ENCODE measurements at regions not wholly inside any gene's neighbourhood (a gene's known extent, or its start where the extent isn't known, plus 50 kb on each side); places are given as distances from the start of the nearest gene placed in this dataset.

DNA sequence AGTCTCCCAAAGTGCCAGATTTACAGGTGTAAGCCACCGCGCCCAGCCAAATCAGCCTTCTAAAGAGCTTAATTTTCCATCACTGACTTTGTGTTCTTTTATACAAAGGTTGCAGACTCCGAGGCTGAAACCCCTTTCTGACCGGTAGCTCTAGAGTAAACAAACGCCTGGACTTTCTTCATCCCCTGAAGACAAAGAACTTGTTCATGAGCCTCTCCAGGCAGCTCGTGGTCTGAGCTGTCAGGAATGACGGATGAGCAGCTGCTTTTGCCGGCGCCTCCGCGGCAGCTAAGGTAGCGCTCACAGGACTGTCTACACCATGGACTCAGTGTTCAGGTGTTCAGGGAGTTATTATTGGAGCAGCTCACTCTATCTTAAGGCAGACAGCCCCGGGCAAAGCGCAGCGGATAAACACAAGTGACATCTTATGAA lies 128.5 kb upstream of the ERRFI1 start:
- no peaks in the 10 kb centered on the region for H3K9me2 ChIP-seq (replicated peaks; ENCODE audit: insufficient read depth, low read length)
- H3K4me2 ChIP-seq (ENCODE audit: low read depth, low read length, poor library complexity, severe bottlenecking) = no peak overlapping the region
- no peak overlapping the region for H3K27ac ChIP-seq (ENCODE audit: low read depth, low read length)
- no peaks in the 10 kb centered on the region for H4K20me1 ChIP-seq (ENCODE audit: low read depth, low read length)
- TF ChIP-seq EZH2phosphoT487 (conservative IDR thresholded peaks at IDR 0.05; ENCODE audit: low read length) = no peak
- TF ChIP-seq, protein P1, sequence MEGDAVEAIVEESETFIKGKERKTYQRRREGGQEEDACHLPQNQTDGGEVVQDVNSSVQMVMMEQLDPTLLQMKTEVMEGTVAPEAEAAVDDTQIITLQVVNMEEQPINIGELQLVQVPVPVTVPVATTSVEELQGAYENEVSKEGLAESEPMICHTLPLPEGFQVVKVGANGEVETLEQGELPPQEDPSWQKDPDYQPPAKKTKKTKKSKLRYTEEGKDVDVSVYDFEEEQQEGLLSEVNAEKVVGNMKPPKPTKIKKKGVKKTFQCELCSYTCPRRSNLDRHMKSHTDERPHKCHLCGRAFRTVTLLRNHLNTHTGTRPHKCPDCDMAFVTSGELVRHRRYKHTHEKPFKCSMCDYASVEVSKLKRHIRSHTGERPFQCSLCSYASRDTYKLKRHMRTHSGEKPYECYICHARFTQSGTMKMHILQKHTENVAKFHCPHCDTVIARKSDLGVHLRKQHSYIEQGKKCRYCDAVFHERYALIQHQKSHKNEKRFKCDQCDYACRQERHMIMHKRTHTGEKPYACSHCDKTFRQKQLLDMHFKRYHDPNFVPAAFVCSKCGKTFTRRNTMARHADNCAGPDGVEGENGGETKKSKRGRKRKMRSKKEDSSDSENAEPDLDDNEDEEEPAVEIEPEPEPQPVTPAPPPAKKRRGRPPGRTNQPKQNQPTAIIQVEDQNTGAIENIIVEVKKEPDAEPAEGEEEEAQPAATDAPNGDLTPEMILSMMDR (IDR thresholded peaks at IDR 0.05; ENCODE audit: insufficient read depth, low read length, poor library complexity, severe bottlenecking) = no peak
- H3K27me3 ChIP-seq (ENCODE audit: low read length) = no peaks in the 10 kb centered on the region
- H3K9me3 ChIP-seq (ENCODE audit: insufficient read depth, low read length) = no peaks in the 10 kb centered on the region
- H2AFZ ChIP-seq (ENCODE audit: low read depth, low read length, severe bottlenecking) = no peak overlapping the region
- no peak overlapping the region for H3K9ac ChIP-seq (ENCODE audit: low read length)
- H3F3A ChIP-seq (ENCODE audit: insufficient read depth) = no peaks in the 10 kb centered on the region
- no peak overlapping the region for H3K4me3 ChIP-seq (ENCODE audit: insufficient read depth, low read length, poor library complexity, severe bottlenecking)
- no peaks in the 10 kb centered on the region for H3K79me2 ChIP-seq (ENCODE audit: insufficient read depth, low read length)
- no peaks in the 10 kb centered on the region for H3K36me3 ChIP-seq (ENCODE audit: low read length)

DNA sequence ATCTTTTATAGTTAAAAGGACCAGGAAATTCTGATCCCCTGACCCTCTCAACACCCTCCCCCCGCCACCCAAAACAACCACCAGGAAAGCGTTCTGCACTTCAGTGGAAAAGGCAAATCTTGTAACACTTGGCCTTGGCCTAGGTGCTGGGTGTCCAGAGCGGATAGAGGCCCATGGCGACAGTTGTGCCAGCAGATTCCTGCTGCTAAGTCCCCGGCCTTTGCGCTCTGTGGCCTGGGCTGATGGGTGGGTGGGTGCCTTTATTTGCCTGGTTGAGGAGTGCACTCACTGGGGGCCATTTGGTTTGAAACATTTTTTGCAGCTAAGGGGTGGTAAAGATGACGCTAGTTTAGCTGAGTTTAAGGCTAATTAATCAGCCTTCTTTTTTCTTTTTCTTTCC lies 127.9 kb upstream of the ERRFI1 start:
- Histone ChIP-seq H3K27ac (ENCODE audit: low read depth, low read length) (no peak overlapping the region), H3K9ac (ENCODE audit: low read length) (no peak overlapping the region), H3K79me2 (ENCODE audit: insufficient read depth, low read length) (no peaks in the 10 kb centered on the region), H4K20me1 (ENCODE audit: low read depth, low read length) (no peaks in the 10 kb centered on the region), H3K9me3 (ENCODE audit: insufficient read depth, low read length) (no peaks in the 10 kb centered on the region), H3K4me2 (ENCODE audit: low read depth, low read length, poor library complexity, severe bottlenecking) (no peak overlapping the region), H2AFZ (ENCODE audit: low read depth, low read length, severe bottlenecking) (no peak overlapping the region), H3K9me2 (replicated peaks; ENCODE audit: insufficient read depth, low read length) (no peaks in the 10 kb centered on the region), H3K4me3 (ENCODE audit: insufficient read depth, low read length, poor library complexity, severe bottlenecking) (no peak overlapping the region), H3K27me3 (ENCODE audit: low read length) (no peaks in the 10 kb centered on the region), H3F3A (ENCODE audit: insufficient read depth) (no peaks in the 10 kb centered on the region), H3K36me3 (ENCODE audit: low read length) (no peaks in the 10 kb centered on the region)
- TF ChIP-seq, protein P1 (IDR thresholded peaks at IDR 0.05; ENCODE audit: insufficient read depth, low read length, poor library complexity, severe bottlenecking) = no peak
- no peak for TF ChIP-seq EZH2phosphoT487 (conservative IDR thresholded peaks at IDR 0.05; ENCODE audit: low read length)

DNA sequence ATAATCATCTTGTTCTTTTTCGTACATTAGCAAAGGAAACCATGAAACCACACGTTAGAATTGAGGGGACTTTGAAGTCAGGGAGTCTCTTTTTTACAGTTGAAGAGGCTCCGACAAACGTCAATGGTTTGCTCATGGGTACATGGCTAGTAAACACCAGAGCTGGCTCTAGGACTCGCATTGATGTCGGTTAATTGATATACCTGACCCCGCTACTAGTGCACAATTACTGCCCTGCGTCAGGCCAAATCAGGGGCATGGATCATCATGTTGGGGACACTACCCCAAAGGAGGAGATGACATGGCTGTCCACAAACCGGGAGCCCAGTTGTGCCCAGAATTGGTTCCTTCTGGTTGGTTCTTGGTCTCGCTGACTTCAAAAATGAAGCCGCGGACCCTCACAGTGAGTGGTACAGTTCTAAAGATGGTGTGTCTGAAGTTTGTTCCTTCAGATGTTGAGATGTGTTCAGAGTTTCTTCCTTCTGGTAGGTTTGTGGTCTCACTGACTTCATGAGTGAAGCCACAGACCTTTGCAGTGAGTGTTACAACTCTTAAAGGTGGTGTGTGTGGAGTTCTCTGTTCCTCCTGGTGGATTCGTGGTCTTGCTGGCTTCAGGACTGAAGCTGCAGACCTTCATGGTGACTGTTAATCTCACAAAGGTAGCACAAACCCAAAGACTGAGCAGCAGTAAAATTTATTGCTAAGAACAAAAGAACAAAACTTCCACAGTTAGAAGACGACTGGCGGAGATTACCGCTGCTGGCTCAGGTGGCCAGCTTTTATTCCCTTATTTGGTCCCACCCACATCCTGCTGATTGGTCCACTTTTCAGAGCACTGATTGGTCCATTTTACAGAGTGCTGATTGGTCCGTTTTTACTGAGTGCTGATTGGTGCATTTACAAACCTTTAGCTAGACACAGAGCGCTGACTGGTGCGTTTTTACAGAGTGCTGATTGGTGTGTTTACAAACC lies 126.9 kb upstream of the ERRFI1 start:
- Histone ChIP-seq H3K9me2 (replicated peaks; ENCODE audit: insufficient read depth, low read length) (no peaks in the 10 kb centered on the region), H3K9ac (ENCODE audit: low read length) (no peak overlapping the region), H3K4me3 (ENCODE audit: insufficient read depth, low read length, poor library complexity, severe bottlenecking) (no peak overlapping the region), H3K27me3 (ENCODE audit: low read length) (no peaks in the 10 kb centered on the region), H3K36me3 (ENCODE audit: low read length) (no peaks in the 10 kb centered on the region), H3K79me2 (ENCODE audit: insufficient read depth, low read length) (no peaks in the 10 kb centered on the region), H3K27ac (ENCODE audit: low read depth, low read length) (no peak overlapping the region), H3F3A (ENCODE audit: insufficient read depth) (no peaks in the 10 kb centered on the region), H3K4me2 (ENCODE audit: low read depth, low read length, poor library complexity, severe bottlenecking) (no peak overlapping the region), H2AFZ (ENCODE audit: low read depth, low read length, severe bottlenecking) (no peak overlapping the region), H4K20me1 (ENCODE audit: low read depth, low read length) (no peaks in the 10 kb centered on the region), H3K9me3 (ENCODE audit: insufficient read depth, low read length) (no peaks in the 10 kb centered on the region)
- TF ChIP-seq, protein P1 (IDR thresholded peaks at IDR 0.05; ENCODE audit: insufficient read depth, low read length, poor library complexity, severe bottlenecking) = no peak
- no peak for TF ChIP-seq EZH2phosphoT487 (conservative IDR thresholded peaks at IDR 0.05; ENCODE audit: low read length)
